CD4-positive, alpha-beta T cell treated with Interleukin-6 for 4 hours (primary cell): ENCODE measurements at regions not wholly inside any gene's neighbourhood (a gene's known extent, or its start where the extent isn't known, plus 50 kb on each side); places are given as distances from the start of the nearest gene placed in this dataset.
"Not testable (repeated sequence)": the region's sequence is repeated elsewhere in the genome, so short reads cannot be mapped to it uniquely, and the experiment has no call there.

Experiments
- DNase-seq: peaks from one replicate; pipeline ENCODE4 v3.0.0-alpha.2; 2020; ENCODE audit warnings: mixed read lengths

DNA sequence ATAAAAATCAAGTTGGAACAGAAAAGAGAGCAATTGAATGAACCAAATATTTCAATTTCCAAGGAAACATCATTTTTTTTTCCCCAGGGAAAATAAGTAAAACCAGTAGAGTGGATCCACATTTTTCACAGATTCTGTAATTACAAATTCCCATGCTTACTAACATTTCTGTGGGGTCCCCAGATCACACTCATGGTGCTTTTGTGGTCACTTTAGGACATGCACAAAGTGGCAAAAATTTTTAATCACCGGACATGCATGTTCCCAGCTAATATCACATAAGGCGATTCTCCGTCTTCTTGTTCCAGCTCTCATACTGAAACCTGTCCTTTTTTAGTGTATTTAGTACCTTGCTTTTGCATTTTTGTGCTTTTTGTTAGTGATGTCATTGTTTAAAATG lies 748.2 kb upstream of the SLITRK1 start:
- no peak for DNase-seq

DNA sequence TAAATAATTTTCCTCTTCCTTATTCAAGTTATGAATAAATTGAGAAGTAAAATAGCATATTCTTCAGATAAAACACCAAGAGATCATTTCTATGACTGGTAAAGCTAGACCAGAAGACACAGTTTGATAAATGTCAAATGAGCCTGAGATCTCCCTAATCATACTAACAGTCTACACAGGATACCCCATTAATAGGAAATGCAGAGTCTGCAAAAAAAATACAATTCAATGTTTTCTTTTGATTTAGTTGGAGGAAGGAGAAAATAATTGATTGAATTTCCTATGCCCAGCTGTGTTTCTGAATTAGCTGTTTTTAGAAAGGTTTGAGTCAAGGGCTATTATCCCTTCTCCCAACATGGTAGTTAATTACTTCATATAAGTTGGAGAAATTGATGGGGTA lies 734.6 kb upstream of the SLITRK1 start:
- no peak for DNase-seq

DNA sequence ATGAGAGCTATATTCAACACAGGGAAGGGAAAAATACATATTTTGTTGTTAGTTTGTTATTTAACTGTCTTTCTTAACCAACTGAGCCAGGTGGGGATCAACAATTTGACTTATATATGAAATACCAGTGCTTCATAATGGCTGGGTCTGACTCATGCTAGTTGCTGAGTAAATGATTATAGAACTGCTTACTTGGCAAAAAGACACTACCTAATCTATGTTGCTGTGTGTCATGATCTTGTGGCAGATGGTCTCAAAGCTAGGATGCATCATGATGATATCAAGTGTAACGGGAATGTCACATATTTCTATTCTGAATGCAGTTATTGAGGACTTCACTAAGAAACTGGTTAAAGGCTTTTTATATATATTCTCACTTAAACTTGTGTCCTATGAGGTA lies 727.4 kb upstream of the SLITRK1 start:
- no peak for DNase-seq

DNA sequence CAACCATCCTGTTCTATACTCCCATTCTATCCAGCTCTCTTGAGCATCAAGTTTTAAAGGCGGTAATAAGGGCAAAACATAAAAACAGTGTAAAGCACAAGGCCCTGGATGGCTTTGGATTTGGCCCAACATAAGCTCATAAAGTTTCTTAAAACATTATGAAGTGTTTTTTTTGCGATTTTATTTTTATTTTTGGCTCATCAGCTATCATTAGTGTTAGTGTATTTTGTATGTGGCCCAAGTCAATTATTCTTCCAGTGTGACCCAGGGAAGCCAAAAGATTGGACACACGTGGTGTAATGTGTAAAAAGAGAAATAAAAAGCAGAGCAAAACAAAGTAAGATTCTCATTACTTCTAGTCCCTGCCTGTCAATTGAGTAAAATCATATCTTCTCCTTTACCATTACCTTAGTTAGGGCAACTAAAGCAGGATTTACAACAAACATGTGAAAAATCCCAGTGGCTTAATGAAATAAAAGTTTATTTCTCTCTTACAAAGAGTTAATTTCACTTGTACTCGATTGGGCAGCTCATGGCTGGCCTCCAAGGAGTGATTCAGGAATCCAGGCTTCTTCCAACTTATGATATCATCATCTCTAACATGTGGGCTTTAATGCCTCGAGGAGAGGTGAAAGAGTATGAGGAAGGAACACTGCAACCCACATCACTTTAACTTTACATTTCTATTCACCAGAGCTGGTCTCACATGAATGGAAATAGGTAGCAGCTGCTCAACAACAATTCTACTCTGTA lies 725.2 kb upstream of the SLITRK1 start:
- DNase-seq: no peak

DNA sequence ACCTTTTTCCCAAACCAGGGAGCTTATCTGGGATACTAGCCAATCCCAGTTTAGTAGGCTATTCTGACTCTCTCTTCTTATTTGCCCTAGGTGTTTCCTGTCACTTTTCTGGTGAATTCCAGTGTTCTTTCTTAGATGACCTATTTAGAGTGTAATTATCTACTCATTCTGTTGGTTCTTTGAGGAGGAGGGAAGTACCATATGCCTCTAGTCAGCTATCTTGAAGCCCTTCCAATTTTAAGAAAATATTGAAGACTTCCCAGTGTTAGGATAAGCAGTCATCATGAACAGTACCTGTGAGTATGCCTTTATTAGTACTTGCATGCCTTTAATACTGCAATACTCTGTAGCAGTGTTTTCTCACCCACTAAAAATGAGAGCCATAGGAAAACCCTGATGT lies 724.3 kb upstream of the SLITRK1 start:
- no peak for DNase-seq

DNA sequence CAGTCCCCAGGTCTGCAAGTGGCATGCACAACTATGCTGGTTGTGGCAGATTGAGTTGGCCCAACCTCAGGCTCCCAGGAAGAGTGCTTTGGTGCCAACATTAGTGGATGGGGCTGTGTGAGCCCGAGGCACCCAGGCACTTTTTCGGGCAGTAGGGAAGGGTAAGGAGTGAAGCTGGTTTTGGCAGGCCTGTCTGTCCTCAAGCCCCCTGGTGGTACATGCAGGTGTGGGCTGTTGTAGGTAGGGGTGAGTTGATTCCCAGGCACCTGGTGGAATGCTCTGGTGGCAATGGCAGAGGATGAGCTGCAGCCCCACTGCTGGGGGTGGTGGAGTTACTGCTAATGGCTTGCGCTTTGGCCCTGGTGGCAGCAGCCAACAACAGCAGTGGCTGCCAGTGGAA lies 723.7 kb upstream of the SLITRK1 start:
- no peak for DNase-seq

DNA sequence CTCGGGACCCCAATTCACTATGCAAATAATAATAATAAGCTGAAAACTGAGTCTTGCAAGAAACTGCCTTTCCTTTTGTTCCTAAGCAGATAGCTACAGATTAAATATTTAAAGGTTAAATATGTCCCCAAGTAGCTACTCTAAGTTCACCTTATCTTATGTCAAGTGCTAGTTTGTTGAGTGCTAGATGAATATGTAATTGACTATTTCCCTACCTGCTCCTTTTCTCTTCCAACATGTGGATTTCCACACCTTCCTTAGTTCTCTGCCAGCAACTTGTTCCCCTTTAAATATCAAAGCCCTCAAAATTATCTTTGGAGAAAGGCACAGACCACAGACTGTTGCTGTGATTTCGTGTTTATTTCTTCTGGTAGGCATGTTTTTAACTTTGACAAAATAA lies 709.2 kb upstream of the SLITRK1 start:
- DNase-seq: no peak

DNA sequence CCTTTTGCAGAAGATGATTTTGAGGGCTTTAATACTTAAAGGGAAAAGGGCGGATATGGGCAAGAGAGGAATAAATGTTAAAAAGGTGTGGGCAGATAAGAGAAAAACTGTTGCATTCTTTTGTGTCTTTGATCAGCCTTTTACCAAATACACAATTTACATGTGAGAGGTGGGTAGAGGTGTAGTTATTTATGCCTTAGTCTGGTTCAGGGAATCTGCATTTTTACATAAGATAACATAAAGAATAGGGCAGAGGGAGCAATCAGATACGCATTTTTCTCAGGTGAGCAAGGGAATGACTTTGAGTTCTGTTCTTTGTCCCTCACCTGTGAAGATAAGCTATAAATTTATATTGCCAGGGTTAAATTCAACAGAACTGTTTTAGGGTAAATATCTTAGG lies 708.4 kb upstream of the SLITRK1 start:
- DNase-seq: no peak

DNA sequence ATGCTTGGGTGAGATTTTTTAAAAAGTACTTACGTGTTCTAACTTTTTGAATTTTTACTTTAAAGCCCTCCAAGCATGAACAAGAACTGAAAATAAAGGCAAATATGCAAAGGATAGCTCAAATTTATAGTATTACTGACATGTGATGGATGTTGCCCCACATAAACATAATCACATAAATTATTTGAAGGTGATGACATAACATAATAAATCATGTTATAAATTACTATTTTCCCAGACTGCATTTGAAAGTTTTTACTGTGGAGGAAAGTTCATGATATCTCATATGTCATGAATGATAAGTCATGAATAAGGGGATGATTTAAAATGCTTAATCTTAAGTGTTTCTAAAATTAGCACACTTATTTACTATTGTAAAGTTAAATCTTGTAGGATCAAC lies 705.7 kb upstream of the SLITRK1 start:
- no peak for DNase-seq

DNA sequence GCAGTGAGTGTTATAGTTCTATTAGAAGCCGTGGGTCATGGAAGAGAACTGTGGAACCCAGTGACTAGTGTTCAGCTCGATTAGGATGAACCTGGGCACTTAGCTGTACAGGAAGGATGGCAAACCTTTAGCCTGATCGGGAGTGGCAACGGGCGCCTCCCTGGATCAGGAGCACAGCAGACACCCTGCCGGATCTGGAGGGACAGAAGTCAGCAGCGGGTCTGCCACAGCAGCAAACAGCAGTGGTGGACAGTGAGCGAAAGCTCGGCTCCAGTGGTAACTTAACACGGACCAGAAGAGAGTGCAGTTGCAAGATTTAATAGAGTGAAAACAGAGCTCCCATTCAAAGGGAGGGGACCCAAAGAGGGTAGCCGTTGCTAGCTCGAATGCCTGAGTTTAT lies 697.6 kb upstream of the SLITRK1 start:
- not testable (repeated sequence) for DNase-seq

DNA sequence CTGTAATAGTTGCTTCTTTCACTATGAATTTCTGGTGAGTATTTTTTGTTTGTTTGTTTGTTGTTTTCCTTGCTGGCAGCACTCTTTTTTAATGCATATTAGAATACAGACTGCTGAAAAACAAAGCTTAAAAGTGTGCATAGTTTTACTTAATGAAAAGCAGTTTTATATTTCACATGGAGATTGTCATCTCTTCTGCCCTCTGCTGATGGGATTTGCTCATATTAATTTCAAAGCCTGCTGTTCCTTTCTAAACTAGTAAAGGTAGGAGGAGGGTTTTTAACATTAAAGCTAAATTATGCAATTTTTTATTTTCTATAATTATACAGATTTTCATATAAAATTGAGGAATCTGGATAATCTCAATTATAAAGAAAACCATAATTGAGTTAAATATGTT lies 692.6 kb upstream of the SLITRK1 start:
- DNase-seq: no peak

DNA sequence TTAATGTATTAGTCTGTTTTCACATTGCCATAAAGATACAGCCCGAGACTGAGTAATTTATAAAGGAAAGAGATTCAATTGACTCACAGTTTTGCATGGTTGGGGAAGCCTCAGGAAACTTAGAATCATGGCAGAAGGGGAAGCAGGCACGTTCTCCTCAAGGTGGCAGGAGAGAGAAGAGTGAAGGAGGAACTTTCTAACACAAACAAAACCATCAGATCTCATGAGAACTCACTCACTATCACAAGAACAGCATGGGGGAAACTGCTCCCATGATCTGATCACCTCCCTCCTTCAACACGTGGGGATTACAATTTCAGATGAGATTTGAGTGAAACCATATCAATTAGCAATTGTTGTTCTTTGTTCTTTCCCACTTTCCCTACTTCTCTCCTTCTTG lies 689.0 kb upstream of the SLITRK1 start:
- DNase-seq: no peak

DNA sequence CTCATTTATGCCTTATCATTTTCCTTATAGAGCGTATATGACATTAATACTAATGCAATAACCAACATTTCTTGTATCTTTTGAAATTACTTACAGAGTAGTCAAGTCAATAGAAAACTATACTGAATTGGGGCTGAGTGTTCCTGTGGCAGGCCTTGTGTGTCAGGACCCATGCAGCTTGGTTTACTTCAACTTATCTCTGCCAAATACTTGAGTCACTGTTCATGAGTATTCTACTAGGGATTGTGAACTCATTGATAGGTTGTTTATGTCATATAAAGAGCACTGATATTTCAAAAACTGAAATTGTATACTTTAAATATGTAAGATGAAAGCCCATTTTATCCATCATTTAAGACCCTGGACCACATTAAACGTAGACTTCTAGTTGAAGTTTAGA lies 688.6 kb upstream of the SLITRK1 start:
- DNase-seq: no peak

DNA sequence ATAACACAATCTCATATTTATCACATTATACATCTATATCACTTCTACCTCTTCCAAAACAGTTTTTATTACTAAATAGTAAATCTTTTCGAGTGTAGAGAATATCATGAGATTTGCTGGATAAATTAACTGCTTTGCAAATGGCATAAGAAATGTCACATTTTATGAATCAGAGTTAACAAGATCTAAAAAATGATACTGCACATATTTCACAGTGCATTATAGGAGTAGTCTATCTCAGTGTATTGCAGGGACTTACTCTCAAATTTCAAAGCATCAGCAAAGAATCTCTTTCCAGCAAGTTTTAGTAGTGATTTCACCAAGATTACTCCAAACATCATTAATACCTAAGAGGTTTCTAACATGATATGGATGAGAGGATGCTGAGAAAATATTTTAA lies 687.1 kb upstream of the SLITRK1 start:
- DNase-seq: no peak

DNA sequence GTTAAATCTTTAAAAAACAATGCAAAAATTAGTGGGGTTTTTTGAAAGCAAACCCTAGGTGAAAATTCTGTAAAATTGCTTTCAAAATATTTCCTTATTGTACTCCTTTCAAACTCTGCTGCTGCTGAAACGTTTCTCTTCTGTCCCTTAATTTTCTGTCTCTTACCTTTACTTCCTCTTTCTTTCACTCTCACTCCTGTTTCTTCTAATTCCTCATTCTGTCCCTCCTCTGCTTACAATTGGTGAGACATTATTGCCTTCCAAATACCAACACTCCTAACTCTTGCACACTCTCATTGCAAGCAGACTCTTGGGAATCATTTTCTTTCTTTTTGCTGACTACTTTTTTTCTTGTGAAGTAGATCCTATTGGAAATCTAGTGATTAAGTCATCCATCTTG lies 685.6 kb upstream of the SLITRK1 start:
- no peak for DNase-seq

DNA sequence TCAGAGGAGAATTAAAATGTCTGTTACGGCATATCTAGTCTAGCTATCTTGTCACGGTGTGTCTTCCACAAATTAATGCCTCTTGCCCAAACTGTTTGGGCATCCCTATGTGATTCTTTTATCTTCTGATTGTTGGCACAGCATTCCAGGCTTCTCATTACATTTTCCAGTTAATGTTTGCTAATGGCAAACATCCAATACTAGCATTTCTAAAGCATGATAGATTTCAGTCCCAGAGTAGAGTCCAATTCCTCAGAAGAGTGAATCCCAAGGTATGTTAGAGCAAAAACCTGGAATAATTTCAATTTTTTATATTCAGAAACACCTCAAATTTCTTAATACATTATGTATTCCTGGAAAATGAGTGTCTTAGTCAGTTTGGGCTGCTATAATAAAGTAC lies 684.5 kb upstream of the SLITRK1 start:
- DNase-seq: no peak

DNA sequence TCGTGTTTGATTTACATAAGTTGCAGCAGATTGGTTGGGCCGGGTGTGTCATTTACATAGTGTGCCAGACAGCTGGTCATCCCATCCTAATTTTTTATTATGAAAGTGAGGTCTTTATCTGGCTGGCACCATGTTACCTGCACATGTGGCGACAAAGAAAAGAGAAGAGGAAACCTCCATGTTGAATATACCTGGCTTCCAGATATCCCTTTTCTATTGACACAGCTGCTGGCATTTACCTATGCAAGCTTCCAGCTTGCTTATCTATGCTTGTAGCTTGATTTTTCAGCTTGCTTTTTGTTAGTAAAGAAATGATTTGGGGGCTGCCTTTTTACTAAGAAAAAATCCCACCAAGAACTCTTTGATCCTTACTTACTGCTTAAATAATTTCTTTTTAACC lies 681.3 kb upstream of the SLITRK1 start:
- DNase-seq: no peak

DNA sequence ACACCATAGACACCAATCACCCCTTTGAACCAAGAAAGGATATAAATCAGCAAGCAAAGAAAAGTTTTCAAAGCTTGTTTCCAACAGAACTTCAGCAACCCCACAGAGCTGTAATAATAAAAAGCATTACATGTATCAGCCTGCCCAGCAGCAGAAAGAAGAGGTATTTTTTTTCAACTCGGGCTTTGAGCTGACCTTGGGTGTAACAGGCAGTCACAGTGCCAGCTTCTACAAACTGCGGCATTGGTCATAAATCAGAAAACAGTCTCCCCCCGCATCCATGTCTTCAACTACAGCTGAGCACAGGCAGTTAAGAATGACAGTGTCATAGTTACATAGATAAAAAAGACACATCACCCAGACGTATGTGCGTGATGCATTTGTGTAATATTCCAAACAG lies 671.0 kb upstream of the SLITRK1 start:
- no peak for DNase-seq

DNA sequence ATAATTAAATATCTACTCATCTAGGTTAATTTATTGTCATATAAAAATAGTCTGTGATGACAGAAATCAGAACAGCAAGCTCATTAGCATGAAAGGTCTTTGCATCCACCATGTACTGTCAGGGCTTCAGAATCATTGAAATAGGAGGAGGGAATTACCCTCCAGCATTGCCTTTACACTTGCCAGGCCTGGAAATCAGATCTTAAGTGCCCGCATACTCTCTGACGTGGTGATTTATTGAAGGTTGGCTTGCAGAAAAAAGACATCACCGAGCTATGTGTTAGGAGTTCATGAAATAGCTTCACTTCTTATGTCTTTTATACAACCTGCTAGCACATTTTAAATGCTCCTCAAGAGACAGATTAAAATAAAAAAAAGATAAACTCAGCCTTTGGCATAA lies 661.7 kb upstream of the SLITRK1 start:
- no peak for DNase-seq

DNA sequence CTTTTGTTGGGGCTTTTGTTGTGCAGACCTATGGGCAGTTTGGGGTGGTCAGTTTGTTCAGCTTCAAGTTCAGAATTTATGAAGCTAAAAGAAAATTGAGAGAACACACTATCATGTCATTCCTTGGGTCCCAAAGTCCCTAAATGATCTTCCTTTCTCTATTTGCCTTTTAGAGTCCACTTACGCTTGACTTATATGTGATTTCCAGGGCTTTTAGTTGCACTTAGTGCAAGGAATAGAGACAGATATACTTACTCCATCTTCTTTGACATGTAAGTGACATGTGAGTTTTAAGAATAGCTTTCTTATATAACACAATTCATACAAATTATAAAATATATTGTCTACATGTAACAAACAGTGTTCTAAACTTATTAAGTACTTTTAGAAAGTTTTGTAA lies 660.1 kb upstream of the SLITRK1 start:
- no peak for DNase-seq

DNA sequence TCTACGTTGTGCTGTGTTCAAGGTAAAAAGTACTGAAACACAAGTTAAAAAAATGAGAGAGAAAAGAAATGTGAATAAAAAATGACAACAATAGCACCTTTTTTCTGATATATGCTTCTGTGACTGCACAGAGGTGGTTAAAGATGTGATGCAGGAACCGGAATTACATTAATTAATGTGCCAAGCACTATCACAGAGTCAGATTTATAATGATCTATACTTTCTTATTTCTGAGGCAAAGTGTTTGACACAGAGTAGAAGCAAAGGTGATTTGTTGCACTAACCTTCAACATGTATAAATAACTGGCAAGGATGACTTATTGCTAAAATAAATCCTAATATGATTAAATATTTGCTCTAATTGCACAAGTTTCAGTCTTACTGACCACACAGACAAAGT lies 654.6 kb upstream of the SLITRK1 start:
- DNase-seq: no peak

DNA sequence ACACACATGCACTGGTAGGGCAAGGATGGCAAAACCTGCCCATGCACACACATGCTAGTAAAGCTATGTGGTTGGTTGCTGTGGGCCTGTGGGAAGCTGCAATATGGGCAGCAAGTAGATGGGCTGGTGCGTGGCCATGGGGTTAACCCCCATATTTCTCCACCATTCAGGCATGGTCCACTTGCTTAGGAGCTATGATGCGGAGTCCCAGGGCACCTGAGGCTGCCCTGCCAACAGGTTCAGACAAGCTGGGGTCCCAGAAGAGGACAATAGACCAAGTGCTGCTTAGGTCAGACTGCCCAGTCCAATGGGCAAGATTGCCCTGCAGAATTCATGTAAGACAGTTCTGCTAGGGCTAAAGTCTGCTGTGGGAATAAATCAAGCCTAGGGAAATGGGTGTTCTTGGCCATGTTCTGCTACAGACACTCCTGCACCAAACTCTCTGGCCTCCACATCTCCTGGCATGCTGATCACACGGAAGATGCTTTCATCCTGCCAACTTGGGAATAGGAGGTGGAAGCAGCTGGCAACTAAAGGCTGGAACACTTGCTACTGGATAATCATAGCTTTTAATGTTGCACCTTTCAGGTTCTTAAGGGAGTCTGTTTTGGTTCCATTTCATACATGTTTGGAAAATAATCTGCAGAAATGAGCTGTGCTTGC lies 646.3 kb upstream of the SLITRK1 start:
- no peak for DNase-seq

DNA sequence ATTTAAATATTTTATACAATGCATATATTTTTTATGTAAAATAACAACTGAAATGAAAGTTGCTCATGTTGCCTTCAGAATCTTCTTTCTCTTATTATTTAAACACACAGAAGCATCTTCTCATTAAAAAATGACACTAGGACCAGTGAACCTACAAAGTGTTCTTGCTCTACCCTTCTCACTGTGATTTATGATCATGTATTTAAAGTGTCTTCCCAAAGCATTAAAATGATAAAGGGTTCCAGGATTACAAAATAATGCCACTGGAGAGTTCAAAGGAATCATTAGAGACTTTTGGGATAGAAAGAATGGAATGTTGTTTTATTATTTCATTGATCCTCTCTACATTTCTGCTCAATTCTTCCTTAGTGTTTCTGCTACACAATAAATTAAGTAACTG lies 643.6 kb upstream of the SLITRK1 start:
- DNase-seq: no peak

DNA sequence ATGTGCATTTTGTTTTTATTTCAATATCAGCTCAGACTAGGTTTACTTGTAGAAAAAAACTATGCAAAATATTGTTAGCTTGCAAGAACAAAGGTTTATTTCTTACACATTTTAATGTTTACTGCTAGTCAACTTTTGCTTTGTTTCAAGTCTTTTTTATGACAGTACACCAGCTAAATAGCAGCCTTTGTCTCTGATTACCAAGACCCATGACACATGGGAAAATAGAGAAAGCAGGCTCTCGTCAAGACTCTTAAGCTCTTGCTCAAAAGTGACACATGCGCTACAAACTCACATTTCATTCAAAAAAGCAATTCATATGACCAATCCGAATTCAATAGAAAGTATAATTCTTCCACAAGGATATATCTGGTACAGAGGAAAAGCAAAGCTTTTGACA lies 642.3 kb upstream of the SLITRK1 start:
- no peak for DNase-seq

DNA sequence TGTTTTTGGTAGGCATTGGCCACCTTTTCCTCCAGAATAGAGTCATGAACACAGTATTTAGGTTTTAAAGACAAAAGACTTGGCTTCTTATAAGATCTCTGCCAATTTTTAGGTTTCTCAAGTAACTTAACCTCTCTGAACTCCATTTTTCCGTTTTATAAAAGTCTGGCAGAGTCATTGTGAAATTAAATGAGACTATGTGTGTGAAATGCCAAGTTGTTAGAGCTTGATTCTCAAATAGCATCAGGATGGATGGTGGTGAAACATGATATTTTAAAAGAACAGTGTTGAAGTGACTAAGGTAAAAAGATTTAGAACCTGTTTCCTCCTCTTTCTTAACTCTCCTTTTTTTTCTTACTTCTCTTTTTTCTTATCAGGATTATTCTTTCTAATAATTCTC lies 617.7 kb upstream of the SLITRK1 start:
- DNase-seq: no peak
